ENCODE measurements at regions not wholly inside any gene's neighbourhood (a gene's known extent, or its start where the extent isn't known, plus 50 kb on each side); places are given as distances from the start of the nearest gene placed in this dataset.
"Not testable (repeated sequence)": the region's sequence is repeated elsewhere in the genome, so short reads cannot be mapped to it uniquely, and the experiment has no call there.

GRCh38 chr4:54593795-54594322, 63.9 kb upstream of the KIT start:
- DNase-seq (ENCODE audit: low read depth in 1 of 2, low spot score in 2 of 2): no peak
- Histone ChIP-seq H3K4me3 (no peak overlapping the region), H3K4me1 (replicated peaks) (no peaks in the 10 kb centered on the region), H3K36me3 (no peaks in the 10 kb centered on the region), H3K27ac (no peak overlapping the region), H3K27me3 (replicated peaks) (no peaks in the 10 kb centered on the region; the same call in 1 of the 2 replicates), H3K9me3 (replicated peaks) (no peaks in the 10 kb centered on the region)

- H3K27ac ChIP-seq: no peak overlapping the region
- no peak for DNase-seq (ENCODE audit: low read depth in 1 of 2, low spot score in 2 of 2)
- no peaks in the 10 kb centered on the region for H3K9me3 ChIP-seq (replicated peaks)
- H3K4me3 ChIP-seq: no peak overlapping the region
- no peaks in the 10 kb centered on the region for H3K4me1 ChIP-seq (replicated peaks)
- no peaks in the 10 kb centered on the region; the same call in 1 of the 2 replicates for H3K27me3 ChIP-seq (replicated peaks)
- H3K36me3 ChIP-seq: no peaks in the 10 kb centered on the region
These were observed 61.6 kb upstream of the KIT start for GRCh38 chr4:54596201-54596600.

GRCh38 chr4:54597678-54598077, 60.1 kb upstream of the KIT start:
- H3K27ac ChIP-seq; H3K4me1 ChIP-seq (replicated peaks); H3K4me3 ChIP-seq; H3K9me3 ChIP-seq (replicated peaks); DNase-seq (ENCODE audit: low read depth in 1 of 2, low spot score in 2 of 2); H3K36me3 ChIP-seq; H3K27me3 ChIP-seq (replicated peaks): not testable (repeated sequence)

GRCh38 chr4:54602175-54602574, 55.6 kb upstream of the KIT start:
- not testable (repeated sequence) for H3K4me1 ChIP-seq (replicated peaks); H3K9me3 ChIP-seq (replicated peaks); H3K27me3 ChIP-seq (replicated peaks); DNase-seq (ENCODE audit: low read depth in 1 of 2, low spot score in 2 of 2); H3K27ac ChIP-seq; H3K36me3 ChIP-seq; H3K4me3 ChIP-seq

- H3K4me1 ChIP-seq (replicated peaks): no peaks in the 10 kb centered on the region
- H3K27me3 ChIP-seq (replicated peaks): peaks cover 4% of the 10 kb centered on the region; the same call in 1 of the 2 replicates
- no peak for DNase-seq (ENCODE audit: low read depth in 1 of 2, low spot score in 2 of 2)
- H3K36me3 ChIP-seq: no peaks in the 10 kb centered on the region
- H3K27ac ChIP-seq: no peak overlapping the region
- 0 out of 2 replicates have a peak, but pooled peaks cover 2% of the 10 kb centered on the region for H3K9me3 ChIP-seq (replicated peaks)
- no peak overlapping the region for H3K4me3 ChIP-seq
These were observed 50.7 kb upstream of the KIT start for GRCh38 chr4:54607067-54607466.

- no peak for DNase-seq (ENCODE audit: low read depth in 1 of 2, low spot score in 2 of 2)
- Histone ChIP-seq H3K9me3 (replicated peaks) (0 out of 2 replicates have a peak, but pooled peaks cover 2% of the 10 kb centered on the region), H3K4me3 (no peak overlapping the region), H3K27ac (no peak overlapping the region), H3K27me3 (replicated peaks) (peaks cover 4% of the 10 kb centered on the region; the same call in 1 of the 2 replicates), H3K4me1 (replicated peaks) (no peaks in the 10 kb centered on the region), H3K36me3 (no peaks in the 10 kb centered on the region)
These were observed 50.2 kb upstream of the KIT start for GRCh38 chr4:54607521-54607920.

All from SJSA1 (cell line).